GM12891 (cell line): ENCODE measurements at regions not wholly inside any gene's neighbourhood (a gene's known extent, or its start where the extent isn't known, plus 50 kb on each side); places are given as distances from the start of the nearest gene placed in this dataset.

Experiments
- POLR2A ChIP-seq: IDR thresholded peaks from 2 replicates; pipeline ENCODE4 v1.6.1; 2011; ENCODE audit warnings: low read depth, low read length, control low read depth
- POLR2AphosphoS5 ChIP-seq: IDR thresholded peaks from 2 replicates; pipeline ENCODE4 v1.6.1; 2011; ENCODE audit warnings: low read depth, low read length, control low read depth
- TAF1 ChIP-seq: IDR thresholded peaks from 2 replicates; pipeline ENCODE4 v1.6.1; 2011; ENCODE audit warnings: low read depth, low read length, control low read depth

DNA sequence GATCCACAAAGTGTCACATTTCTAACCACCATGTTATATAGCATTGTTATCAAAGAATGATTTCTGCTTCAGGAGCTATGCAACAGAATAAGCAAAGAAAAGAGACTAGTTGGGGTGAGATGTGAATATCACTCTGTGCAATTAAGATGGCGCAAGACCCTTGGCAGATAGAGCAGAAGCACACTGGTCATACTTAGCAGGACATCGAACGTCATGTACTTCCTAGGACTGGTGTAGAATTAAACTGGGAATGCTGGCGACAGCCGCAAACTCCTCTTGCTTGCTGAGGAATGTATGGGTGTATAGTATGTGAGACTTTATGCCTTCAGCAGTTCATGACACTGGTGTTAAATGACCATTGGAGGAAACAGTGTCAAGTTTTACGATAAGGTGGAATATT lies 207.0 kb downstream of the LRRC70 start:
- TF ChIP-seq TAF1 = no peak
- no peak for TF ChIP-seq POLR2AphosphoS5
- no peak for TF ChIP-seq POLR2A
